ENCODE measurements at regions not wholly inside any gene's neighbourhood (a gene's known extent, or its start where the extent isn't known, plus 50 kb on each side); places are given as distances from the start of the nearest gene placed in this dataset.

GRCh38 chr21:24259241-24259640 is 1348.0 kb downstream of the MRPL39 start:
- TF ChIP-seq CTCF (conservative IDR thresholded peaks at IDR 0.05; ENCODE audit: low read depth, low read length): no peak
- no peak overlapping the region for H3K4me3 ChIP-seq (ENCODE audit: low read depth, low read length)
- no peak for DNase-seq (ENCODE audit: low read depth)

GRCh38 chr21:24255591-24255990 is 1351.7 kb downstream of the MRPL39 start:
- TF ChIP-seq CTCF (conservative IDR thresholded peaks at IDR 0.05; ENCODE audit: low read depth, low read length): no peak
- no peak for DNase-seq (ENCODE audit: low read depth)
- H3K4me3 ChIP-seq (ENCODE audit: low read depth, low read length): no peak overlapping the region

GRCh38 chr21:24225431-24225830 is 1381.8 kb downstream of the MRPL39 start:
- H3K4me3 ChIP-seq (ENCODE audit: low read depth, low read length): no peak overlapping the region
- no peak for TF ChIP-seq CTCF (conservative IDR thresholded peaks at IDR 0.05; ENCODE audit: low read depth, low read length)
- no peak for DNase-seq (ENCODE audit: low read depth)

- DNase-seq (ENCODE audit: low read depth): no peak
- H3K4me3 ChIP-seq (ENCODE audit: low read depth, low read length): no peak overlapping the region
- TF ChIP-seq CTCF (conservative IDR thresholded peaks at IDR 0.05; ENCODE audit: low read depth, low read length): no peak
Observed at GRCh38 chr21:24224422-24224821, 1382.9 kb downstream of the MRPL39 start.

- H3K4me3 ChIP-seq (ENCODE audit: low read depth, low read length): no peak overlapping the region
- no peak for DNase-seq (ENCODE audit: low read depth)
- TF ChIP-seq CTCF (conservative IDR thresholded peaks at IDR 0.05; ENCODE audit: low read depth, low read length): no peak
Observed at GRCh38 chr21:24223624-24224023, 1383.7 kb downstream of the MRPL39 start.

- DNase-seq (ENCODE audit: low read depth): no peak
- TF ChIP-seq CTCF (conservative IDR thresholded peaks at IDR 0.05; ENCODE audit: low read depth, low read length): no peak
Observed at GRCh38 chr21:24222676-24223075, 1384.6 kb downstream of the MRPL39 start.

GRCh38 chr21:24220446-24220845 is 1386.8 kb downstream of the MRPL39 start:
- H3K4me3 ChIP-seq (ENCODE audit: low read depth, low read length): no peak overlapping the region
- DNase-seq (ENCODE audit: low read depth): no peak
- TF ChIP-seq CTCF (conservative IDR thresholded peaks at IDR 0.05; ENCODE audit: low read depth, low read length): no peak

More at GRCh38 chr21:24222676-24223075, 1384.6 kb downstream of the MRPL39 start:
- no peak overlapping the region for H3K4me3 ChIP-seq (ENCODE audit: low read depth, low read length)
